Stimulated activated CD8-positive, alpha-beta memory T cell treated with anti-CD3 and anti-CD28 coated beads, Interleukin-12 subunit alpha, Interleukin-12 subunit beta, amount 100 ng/mL, for 24 hours (primary cell): ENCODE measurements at regions not wholly inside any gene's neighbourhood (a gene's known extent, or its start where the extent isn't known, plus 50 kb on each side); places are given as distances from the start of the nearest gene placed in this dataset.

Source experiments
- DNase-seq: peaks from one replicate; pipeline ENCODE4 v3.0.0-alpha.2; 2020; ENCODE audit errors: extremely low read depth

- DNase-seq, result no peak
Measured at GRCh38 chr6:9612489-9612888, 802.4 kb downstream of the TFAP2A start.

GRCh38 chr6:9610620-9611415 is 804.1 kb downstream of the TFAP2A start:
- no peak for DNase-seq

- no peak for DNase-seq
Measured at GRCh38 chr6:9606435-9607134, 808.3 kb downstream of the TFAP2A start.

GRCh38 chr6:9594746-9595145 is 820.1 kb downstream of the TFAP2A start:
- no peak for DNase-seq

- DNase-seq, result no peak
Measured at GRCh38 chr6:9593554-9593953, 821.3 kb downstream of the TFAP2A start.

GRCh38 chr6:9583753-9584352 is 831.0 kb downstream of the TFAP2A start:
- DNase-seq, result no peak

- DNase-seq, result no peak
Measured at GRCh38 chr6:9581155-9581554, 833.7 kb downstream of the TFAP2A start.

GRCh38 chr6:9576521-9576920 is 838.4 kb downstream of the TFAP2A start:
- DNase-seq, result no peak

GRCh38 chr6:9566096-9566495 is 848.8 kb downstream of the TFAP2A start:
- DNase-seq, result no peak

GRCh38 chr6:9564021-9564420 is 850.9 kb downstream of the TFAP2A start:
- no peak for DNase-seq

GRCh38 chr6:9563568-9563967 is 851.3 kb downstream of the TFAP2A start:
- DNase-seq, result no peak

GRCh38 chr6:9554806-9555205 is 860.1 kb downstream of the TFAP2A start:
- no peak for DNase-seq

GRCh38 chr6:9554323-9554722 is 860.6 kb downstream of the TFAP2A start:
- DNase-seq, result no peak

- DNase-seq, result no peak
Measured at GRCh38 chr6:9553002-9553401, 861.9 kb downstream of the TFAP2A start.

- DNase-seq, result no peak
Measured at GRCh38 chr6:9543649-9544048, 871.2 kb downstream of the TFAP2A start.

- no peak for DNase-seq
Measured at GRCh38 chr6:9540534-9541126, 874.2 kb downstream of the TFAP2A start.

- no peak for DNase-seq
Measured at GRCh38 chr6:9540126-9540525, 874.7 kb downstream of the TFAP2A start.

- DNase-seq, result no peak
Measured at GRCh38 chr6:9539231-9539755, 875.6 kb downstream of the TFAP2A start.

- DNase-seq, result no peak
Measured at GRCh38 chr6:9537381-9537780, 877.5 kb downstream of the TFAP2A start.

- no peak for DNase-seq
Measured at GRCh38 chr6:9535106-9535505, 879.8 kb downstream of the TFAP2A start.

GRCh38 chr6:9532621-9533557 is 882.0 kb downstream of the TFAP2A start:
- no peak for DNase-seq
